Heart right ventricle (tissue), 16 donors: ENCODE measurements at regions not wholly inside any gene's neighbourhood (a gene's known extent, or its start where the extent isn't known, plus 50 kb on each side); places are given as distances from the start of the nearest gene placed in this dataset.

Source experiments
- ATAC-seq, 8 donors: fragments of 200-7000 bp; cut with Tn5 transposase; one replicate each; pipeline ENCODE4 v1.9.1; 2020; ENCODE audit warnings: mild to moderate bottlenecking in 8 of 8, moderate library complexity in 8 of 8, moderate number of reproducible peaks in 1 of 8
- DNase-seq, 2 donors: peaks; one replicate each; pipeline ENCODE4 v3.0.0-alpha.2; 2020
- H3K27ac ChIP-seq, 10 donors: fragments of 200-600 bp; sonication (generic) in 2 of 10; one replicate each; pipeline versions ENCODE4 v1.5.0 to v1.8.0; 2020 to 2022; ENCODE audit warnings: mild to moderate bottlenecking in 3 of 10
- H3K27me3 ChIP-seq, 7 donors: fragments of 200-600 bp; one replicate each; pipeline ENCODE4 v1.8.0; 2021 to 2022; ENCODE audit warnings: mild to moderate bottlenecking in 2 of 7
- H3K36me3 ChIP-seq, 9 donors: fragments of 200-600 bp; sonication (generic) in 1 of 9; one replicate each; pipeline versions ENCODE4 v1.5.0 to v1.8.0; 2020 to 2022; ENCODE audit warnings: mild to moderate bottlenecking in 2 of 9
- H3K4me1 ChIP-seq, 9 donors: fragments of 200-600 bp; sonication (generic) in 1 of 9; one replicate each; pipeline versions ENCODE4 v1.5.0 to v1.8.0; 2020 to 2022; ENCODE audit warnings: mild to moderate bottlenecking in 4 of 9
- H3K4me3 ChIP-seq, 10 donors: fragments of 200-600 bp; sonication (generic) in 2 of 10; one replicate each; pipeline versions ENCODE4 v1.5.0 to v1.8.0; 2020 to 2022; ENCODE audit warnings: mild to moderate bottlenecking in 7 of 10, moderate library complexity in 2 of 10
- H3K9me3 ChIP-seq, 11 donors: fragments of 200-600 bp in 10 of 11; sonication (generic) in 2 of 11; one replicate each; pipeline versions ENCODE4 v1.5.0 to v1.8.0; 2013 to 2022; ENCODE audit warnings: mild to moderate bottlenecking in 2 of 11, control low read depth in 1 of 11, moderate library complexity in 1 of 11
- CTCF ChIP-seq, 9 donors: fragments of 200-600 bp; sonication (generic) in 2 of 9; IDR thresholded peaks; one replicate each; pipeline versions ENCODE4 v1.5.0 to v1.8.0; 2021 to 2022; ENCODE audit warnings: antibody characterized with exemption in 9 of 9, mild to moderate bottlenecking in 5 of 9, moderate library complexity in 1 of 9
- WGBS, 2 donors: extraction: QIAGEN DNeasy Blood & Tissue Kit; methylation state at CpG; one replicate each; pipeline ENCODE4 v1.1.7; 2013; ENCODE audit warnings: inconsistent platforms in 1 of 2; 5-methylcytosine and 5-hydroxymethylcytosine counted together
- intact Hi-C, 10 donors: fragments of 100-400 bp; cut with DNase I; formaldehyde crosslinking; loops; one replicate each; pipeline versions ENCODE4 v1.11.1 to v1.14.2; 2022
- donor health status: Arrhythmogenic right ventricular cardiomyopathy.
- donor health status: ischemic (EF 13 %, LVEDD 7.1; RV severe dilation, severe dysfunction).
- donor health status: healthy with polysubstance abuse.
- donor health status: DM: no; HTN: yes; CAD: no.
- donor health status: DM: no; HTN: no; CAD: no.
- donor health status: ischemic (EF 25% LVEDD 6.9; RV normal size, moderate dysfunction).
- donor health status: ischemic (EF 25% LVEDD 5.7; RV mildly dilated, moderate dysfunction).
- donor health status: healthy.
- donor health status: DM: yes; HTN: yes; CAD: no.
- donor health status: Ischemic cardiomyopathy.
- donor health status: ischemic (EF 35%, LVEDD 5.7; RV mildly dilated, moderate dysfunction).
- donor health status: nonischemic (EF 11% LVEDD 7.7; RV severe dilation, severe dysfunction).
- donor health status: DM: yes; HTN: yes; CAD: no.
- donor health status: PGD.
- donor health status: ischemic (EF 29% LVEDD 5.4; RV normal size, mild dysfunction).
- donor health status: nonischemic (EF 23%, LVEDD 6.1; RV moderate dilation, normal function).

GRCh38 chr2:236702657-236703372 is 133.2 kb downstream of the ACKR3 start:
- DNase-seq (no peak), ATAC-seq (no peak)
- Histone ChIP-seq H3K4me3 (no peak overlapping the region), H3K36me3 (no peaks in the 10 kb centered on the region), H3K27me3 (no peaks in the 10 kb centered on the region), H3K27ac (no peak overlapping the region), H3K4me1 (peaks cover 0 to 8% (median 0%) of the 10 kb centered on the region in 9 donors), H3K9me3 (no peaks in the 10 kb centered on the region)
- TF ChIP-seq CTCF (IDR thresholded peaks at IDR 0.05): no peak
- intact Hi-C loops: no loop called here
- 82 to 91% methylated on average over 14 of the region's 14 CpGs for WGBS, 2 donors

- Histone ChIP-seq H3K4me3 (no peak overlapping the region), H3K27me3 (no peaks in the 10 kb centered on the region), H3K36me3 (no peaks in the 10 kb centered on the region), H3K4me1 (peaks cover 0 to 8% (median 0%) of the 10 kb centered on the region in 9 donors), H3K9me3 (no peaks in the 10 kb centered on the region), H3K27ac (no peak overlapping the region)
- DNase-seq (no peak), ATAC-seq (no peak)
- intact Hi-C loops: no loop called here
- no peak for TF ChIP-seq CTCF (IDR thresholded peaks at IDR 0.05)
- WGBS, 2 donors: 95 to 97% methylated on average over 2 of the region's 2 CpGs
Observed at GRCh38 chr2:236703373-236703709, 133.7 kb downstream of the ACKR3 start.

- Histone ChIP-seq H3K4me3 (no peak overlapping the region), H3K4me1 (peaks cover 0 to 8% (median 0%) of the 10 kb centered on the region in 9 donors), H3K9me3 (no peaks in the 10 kb centered on the region), H3K36me3 (no peaks in the 10 kb centered on the region), H3K27me3 (no peaks in the 10 kb centered on the region), H3K27ac (no peak overlapping the region)
- 89 to 93% methylated on average over 10 of the region's 10 CpGs for WGBS, 2 donors
- intact Hi-C loops: no loop called here
- no peak for TF ChIP-seq CTCF (IDR thresholded peaks at IDR 0.05)
- DNase-seq (no peak), ATAC-seq (no peak)
Observed at GRCh38 chr2:236703906-236704305, 134.3 kb downstream of the ACKR3 start.

- ATAC-seq (peak in 1 of 8 donors; percentile 4), DNase-seq (no peak)
- WGBS, 2 donors: 93 to 95% methylated on average over 6 of the region's 6 CpGs
Observed at GRCh38 chr2:236704887-236705286, 135.3 kb downstream of the ACKR3 start.

More at GRCh38 chr2:236704887-236705286, 135.3 kb downstream of the ACKR3 start:
- Histone ChIP-seq H3K4me3 (no peak overlapping the region), H3K27ac (no peak overlapping the region), H3K4me1 (peaks cover 0 to 8% (median 0%) of the 10 kb centered on the region in 9 donors), H3K27me3 (no peaks in the 10 kb centered on the region), H3K9me3 (no peaks in the 10 kb centered on the region), H3K36me3 (no peaks in the 10 kb centered on the region)
- TF ChIP-seq CTCF (IDR thresholded peaks at IDR 0.05): no peak
- intact Hi-C loops: no loop called here
